SW480 (cell line): ENCODE measurements at regions not wholly inside any gene's neighbourhood (a gene's known extent, or its start where the extent isn't known, plus 50 kb on each side); places are given as distances from the start of the nearest gene placed in this dataset.
A peak's percentile ranks its signal among the peaks of the same experiment; 100 is the strongest.
"Not testable (repeated sequence)": the region's sequence is repeated elsewhere in the genome, so short reads cannot be mapped to it uniquely, and the experiment has no call there.

ENCODE experiments used
- DNase-seq: peaks from one replicate; pipeline ENCODE4 v3.0.0-alpha.2; 2016; ENCODE audit warnings: low spot score

GRCh38 chr7:79552463-79552862 is 99.0 kb upstream of the MAGI2 start:
- no peak for DNase-seq

GRCh38 chr7:79548727-79549126 is 95.3 kb upstream of the MAGI2 start:
- DNase-seq = no peak

GRCh38 chr7:79547132-79547531 is 93.7 kb upstream of the MAGI2 start:
- DNase-seq = no peak

- DNase-seq = no peak
Measured at GRCh38 chr7:79540592-79540991, 87.1 kb upstream of the MAGI2 start.

DNA sequence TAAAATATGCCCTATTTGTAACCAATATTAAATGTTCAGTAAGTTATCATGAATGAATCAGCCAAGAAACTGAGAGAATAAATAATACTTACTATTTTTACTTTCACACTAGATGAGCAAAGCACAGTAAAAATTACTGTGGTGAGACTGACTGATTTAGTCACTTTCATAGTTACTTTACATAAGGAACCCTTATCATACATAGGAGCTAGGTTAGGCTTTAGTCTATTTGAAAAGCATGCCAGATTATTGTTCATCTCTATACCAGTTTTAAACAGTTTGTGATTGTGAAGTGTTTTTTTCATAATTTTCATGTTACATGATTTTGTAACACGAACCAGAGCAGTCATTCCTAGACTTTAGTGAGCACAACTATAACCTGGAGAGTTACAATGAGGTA is 80.7 kb upstream of the MAGI2 start:
- DNase-seq = no peak

DNA sequence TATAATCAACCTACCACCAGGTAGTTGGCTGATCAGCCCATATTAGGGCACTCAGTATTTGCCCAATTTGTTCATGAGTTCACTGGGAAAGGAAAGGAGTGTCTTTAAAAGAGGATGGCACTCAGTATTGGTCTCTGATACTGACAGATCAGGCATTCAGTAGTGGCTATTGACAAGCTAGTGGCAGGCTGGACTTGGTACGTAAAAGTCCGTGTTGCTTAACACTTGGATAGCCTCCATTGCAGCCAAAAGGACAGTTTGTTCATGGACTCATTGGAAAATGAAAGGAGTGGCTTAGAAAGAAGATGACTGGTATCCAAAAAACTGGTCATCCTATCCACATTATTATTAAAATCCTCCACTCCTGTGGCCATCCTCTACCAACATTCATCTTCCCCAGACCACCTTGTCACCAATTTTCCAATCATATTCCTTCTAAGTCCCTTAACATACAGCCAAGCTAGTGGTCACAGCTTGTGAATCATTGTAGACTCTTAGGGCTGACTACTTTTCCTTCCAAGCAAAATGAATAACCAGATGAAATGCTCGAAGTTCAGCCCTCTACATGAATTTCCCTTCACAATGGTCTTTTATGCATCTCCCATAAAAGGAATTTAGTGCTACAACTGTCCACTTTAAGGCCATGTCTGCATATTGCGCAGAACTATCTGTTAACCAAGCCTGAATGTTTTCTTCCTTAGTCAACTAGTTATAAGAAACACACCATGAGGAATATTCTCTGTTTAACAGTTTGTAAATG is 78.6 kb upstream of the MAGI2 start:
- no peak for DNase-seq

GRCh38 chr7:79531116-79531515 is 77.6 kb upstream of the MAGI2 start:
- peak; percentile 16 for DNase-seq

- DNase-seq = no peak
Measured at GRCh38 chr7:79529881-79530235, 76.4 kb upstream of the MAGI2 start.

DNA sequence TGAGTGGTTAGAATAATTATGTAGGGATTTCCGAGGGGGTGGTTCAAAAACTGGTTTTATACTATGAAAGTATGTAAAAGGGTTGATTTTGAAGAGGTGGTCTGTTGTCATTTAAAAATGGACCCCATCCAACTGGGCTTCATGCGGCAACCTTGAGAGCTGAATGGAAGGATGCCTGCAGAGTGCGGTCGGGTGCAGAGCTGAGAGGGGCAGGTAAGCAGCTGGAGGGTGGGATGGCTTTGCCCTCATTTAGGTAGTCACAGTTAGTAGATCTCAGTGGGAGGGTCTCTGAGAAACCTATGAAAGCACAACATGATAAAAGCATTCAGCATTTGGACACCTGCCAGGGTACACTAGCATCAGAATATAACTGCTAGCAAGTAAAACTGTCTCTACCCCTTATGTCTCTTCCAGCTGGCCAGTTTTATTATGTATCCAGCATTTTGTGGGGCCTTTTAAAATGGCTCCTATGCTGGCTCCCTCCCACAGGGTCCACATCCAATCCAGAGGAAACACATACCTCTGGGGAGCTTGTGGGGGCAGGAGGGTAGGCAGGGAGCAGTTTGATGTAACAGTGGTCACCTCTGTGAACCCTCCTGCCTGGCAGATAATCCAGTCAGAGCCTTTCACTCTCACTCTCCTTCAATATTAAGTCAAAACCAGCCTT is 75.9 kb upstream of the MAGI2 start:
- no peak for DNase-seq

GRCh38 chr7:79528421-79528820 is 75.0 kb upstream of the MAGI2 start:
- peak; percentile 99 for DNase-seq

- DNase-seq = no peak
Measured at GRCh38 chr7:79524048-79524447, 70.6 kb upstream of the MAGI2 start.

DNA sequence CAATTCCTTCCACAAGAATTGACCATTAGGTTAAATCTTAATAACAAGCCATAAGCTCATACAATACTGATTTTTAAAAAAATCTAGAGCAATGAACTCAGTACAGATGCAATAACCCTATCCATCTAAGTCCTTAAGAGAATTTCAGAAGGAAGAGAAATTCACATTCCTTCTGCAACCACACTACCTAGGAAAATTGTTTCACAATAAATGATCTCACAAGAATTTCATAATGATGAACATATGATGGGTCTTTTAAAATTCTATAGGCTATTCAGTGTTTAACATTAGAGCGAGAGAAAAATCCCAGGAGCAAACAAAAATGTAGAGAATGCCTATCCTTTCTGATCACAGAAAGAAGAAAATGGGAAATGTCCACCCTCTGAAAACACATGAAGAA is 70.0 kb upstream of the MAGI2 start:
- DNase-seq = no peak

DNA sequence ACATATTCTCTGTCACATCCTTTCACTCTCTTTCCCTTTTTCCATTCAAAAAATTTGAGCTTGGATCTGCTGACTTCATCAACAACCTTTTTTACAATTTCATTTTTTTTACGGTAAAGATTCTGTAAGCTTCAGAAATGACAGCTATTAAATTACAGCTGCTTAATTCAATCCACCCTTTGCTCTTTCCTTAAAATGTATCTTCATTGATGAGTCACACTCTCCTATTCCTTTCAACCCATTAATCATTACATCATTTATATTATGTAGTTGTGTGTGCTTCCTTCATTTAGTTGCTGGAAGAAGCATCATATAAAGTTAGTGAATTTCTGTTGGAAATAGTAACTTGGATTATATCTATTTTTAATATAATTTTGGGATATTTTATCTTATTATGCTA is 67.1 kb upstream of the MAGI2 start:
- no peak for DNase-seq

- DNase-seq = no peak
Measured at GRCh38 chr7:79515358-79515757, 61.9 kb upstream of the MAGI2 start.

- no peak for DNase-seq
Measured at GRCh38 chr7:79513261-79513660, 59.8 kb upstream of the MAGI2 start.

DNA sequence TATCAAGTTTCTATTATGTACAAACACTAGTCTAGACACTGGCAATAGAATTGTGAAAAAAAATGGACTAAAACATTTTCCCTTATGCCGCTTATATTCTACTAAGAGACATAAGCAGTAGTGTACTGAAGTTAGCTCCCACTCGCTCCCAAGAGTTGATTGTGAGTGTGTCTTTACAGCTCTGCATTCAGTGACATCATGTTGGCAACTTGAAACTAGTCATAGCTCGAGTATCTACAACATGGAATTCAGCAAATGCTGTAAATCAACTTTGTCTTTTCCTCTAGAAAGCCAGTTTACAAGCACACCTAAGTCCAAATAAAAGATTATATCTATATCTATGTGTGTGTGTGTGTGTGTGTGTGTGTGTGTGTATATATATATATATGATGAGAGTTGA is 58.8 kb upstream of the MAGI2 start:
- DNase-seq = no peak

GRCh38 chr7:79511056-79511455 is 57.6 kb upstream of the MAGI2 start:
- not testable (repeated sequence) for DNase-seq

GRCh38 chr7:79507131-79507530 is 53.7 kb upstream of the MAGI2 start:
- no peak for DNase-seq

DNA sequence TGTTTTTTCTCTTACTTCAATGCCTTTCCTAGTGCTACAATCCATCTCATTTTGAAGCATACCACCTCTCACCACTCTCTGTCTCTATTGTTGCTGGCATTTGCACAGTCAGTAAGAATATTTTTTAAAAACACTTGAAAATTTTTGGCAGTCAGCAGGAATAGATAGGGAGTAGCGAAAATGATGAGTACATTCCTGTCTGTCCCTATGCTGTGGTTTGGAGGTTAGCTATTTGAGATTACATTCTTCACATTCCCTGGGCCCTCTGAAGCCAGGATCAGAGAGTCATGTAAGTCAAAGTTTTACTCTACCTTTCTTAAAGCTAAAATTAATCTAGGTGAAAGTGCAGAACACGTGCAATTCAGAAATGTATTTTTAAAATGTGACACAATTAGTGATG is 53.0 kb upstream of the MAGI2 start:
- DNase-seq = peak; percentile 40

- DNase-seq = no peak
Measured at GRCh38 chr7:79504607-79505389, 51.3 kb upstream of the MAGI2 start.
